Suprapubic skin (tissue), 3 donors: ENCODE measurements at regions not wholly inside any gene's neighbourhood (a gene's known extent, or its start where the extent isn't known, plus 50 kb on each side); places are given as distances from the start of the nearest gene placed in this dataset.

Experiments
- POLR2A ChIP-seq, 2 donors: fragments of 450-650 bp; IDR thresholded peaks; one replicate each; pipeline ENCODE4 v1.6.1; 2017; ENCODE audit warnings: antibody characterized with exemption in 2 of 2, mild to moderate bottlenecking in 2 of 2, moderate library complexity in 2 of 2
- TF ChIP-seq, protein P1 (sequence below), 2 donors: fragments of 200-600 bp in 1 of 2; fragments of 450-650 bp in 1 of 2; sonication (generic) in 1 of 2; IDR thresholded peaks; one replicate each; pipeline ENCODE4 v1.5.1; 2016 to 2019; ENCODE audit warnings: antibody characterized with exemption in 2 of 2, mild to moderate bottlenecking in 1 of 2, moderate library complexity in 1 of 2

DNA sequence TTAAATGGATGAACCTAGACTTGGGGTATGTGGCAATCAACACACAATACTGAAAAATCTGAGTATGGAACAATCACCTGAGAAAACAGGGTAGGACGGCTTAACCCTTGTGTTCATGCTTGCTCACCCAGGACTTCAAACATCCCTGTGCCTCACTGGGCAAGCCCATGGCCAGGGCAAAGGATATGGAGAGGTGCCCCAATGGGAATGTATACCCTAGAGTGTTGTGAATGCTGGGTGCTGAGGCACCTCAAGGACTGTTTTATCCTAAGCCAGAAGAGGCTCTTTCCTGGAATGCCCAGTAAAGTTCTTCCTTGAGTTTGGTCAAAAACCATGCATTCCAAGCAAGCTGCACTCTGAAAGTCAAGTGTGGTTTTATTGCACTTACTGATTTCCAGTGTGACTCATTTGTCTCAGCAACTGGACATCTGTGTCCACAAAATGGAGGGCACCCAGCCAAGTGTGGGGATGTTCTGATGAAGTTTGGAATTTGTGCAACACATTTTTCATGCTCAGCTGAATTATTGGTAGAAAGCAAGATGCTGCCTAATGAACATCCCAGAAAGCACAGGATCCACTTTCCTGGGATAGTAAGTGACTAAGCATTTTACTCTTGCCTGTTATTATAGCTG, 531.3 kb downstream of the RFC3 start:
- TF ChIP-seq, protein P1, sequence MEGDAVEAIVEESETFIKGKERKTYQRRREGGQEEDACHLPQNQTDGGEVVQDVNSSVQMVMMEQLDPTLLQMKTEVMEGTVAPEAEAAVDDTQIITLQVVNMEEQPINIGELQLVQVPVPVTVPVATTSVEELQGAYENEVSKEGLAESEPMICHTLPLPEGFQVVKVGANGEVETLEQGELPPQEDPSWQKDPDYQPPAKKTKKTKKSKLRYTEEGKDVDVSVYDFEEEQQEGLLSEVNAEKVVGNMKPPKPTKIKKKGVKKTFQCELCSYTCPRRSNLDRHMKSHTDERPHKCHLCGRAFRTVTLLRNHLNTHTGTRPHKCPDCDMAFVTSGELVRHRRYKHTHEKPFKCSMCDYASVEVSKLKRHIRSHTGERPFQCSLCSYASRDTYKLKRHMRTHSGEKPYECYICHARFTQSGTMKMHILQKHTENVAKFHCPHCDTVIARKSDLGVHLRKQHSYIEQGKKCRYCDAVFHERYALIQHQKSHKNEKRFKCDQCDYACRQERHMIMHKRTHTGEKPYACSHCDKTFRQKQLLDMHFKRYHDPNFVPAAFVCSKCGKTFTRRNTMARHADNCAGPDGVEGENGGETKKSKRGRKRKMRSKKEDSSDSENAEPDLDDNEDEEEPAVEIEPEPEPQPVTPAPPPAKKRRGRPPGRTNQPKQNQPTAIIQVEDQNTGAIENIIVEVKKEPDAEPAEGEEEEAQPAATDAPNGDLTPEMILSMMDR (IDR thresholded peaks at IDR 0.05) = no peak
- no peak for TF ChIP-seq POLR2A (IDR thresholded peaks at IDR 0.05)
